B cell (primary cell): ENCODE measurements at regions not wholly inside any gene's neighbourhood (a gene's known extent, or its start where the extent isn't known, plus 50 kb on each side); places are given as distances from the start of the nearest gene placed in this dataset.

ENCODE experiments used
- EZH2 ChIP-seq: IDR thresholded peaks from 2 replicates; pipeline ENCODE4 v1.6.1; 2012; ENCODE audit warnings: borderline replicate concordance, low read depth, mild to moderate bottlenecking, moderate library complexity, low read length; ENCODE audit not compliant: insufficient read depth, poor library complexity, severe bottlenecking
- TF ChIP-seq, protein P1 (sequence below): fragments of 200-600 bp; IDR thresholded peaks from one replicate; pipeline ENCODE4 v1.8.0; 2022; ENCODE audit warnings: antibody characterized with exemption, mild to moderate bottlenecking

DNA sequence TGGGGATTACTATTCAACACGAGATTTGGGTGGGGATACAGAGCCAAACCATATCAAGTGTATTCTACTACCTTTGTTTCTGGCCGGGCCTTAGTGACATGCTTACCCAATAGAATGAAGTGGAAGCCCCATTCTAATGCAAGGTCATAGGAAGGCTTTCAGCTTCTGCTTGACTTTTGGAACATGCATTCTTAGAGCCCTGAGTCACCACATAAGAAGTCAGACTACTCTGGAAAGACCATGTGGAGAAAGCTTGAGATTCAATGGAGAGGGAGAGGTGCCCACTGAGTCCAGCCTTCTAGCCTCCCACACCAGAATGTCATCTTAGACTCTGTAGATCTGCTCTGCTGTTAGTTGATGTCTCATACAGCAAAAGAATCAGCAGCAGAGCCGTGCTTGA lies 155.7 kb upstream of the FBN2 start:
- TF ChIP-seq, protein P1, sequence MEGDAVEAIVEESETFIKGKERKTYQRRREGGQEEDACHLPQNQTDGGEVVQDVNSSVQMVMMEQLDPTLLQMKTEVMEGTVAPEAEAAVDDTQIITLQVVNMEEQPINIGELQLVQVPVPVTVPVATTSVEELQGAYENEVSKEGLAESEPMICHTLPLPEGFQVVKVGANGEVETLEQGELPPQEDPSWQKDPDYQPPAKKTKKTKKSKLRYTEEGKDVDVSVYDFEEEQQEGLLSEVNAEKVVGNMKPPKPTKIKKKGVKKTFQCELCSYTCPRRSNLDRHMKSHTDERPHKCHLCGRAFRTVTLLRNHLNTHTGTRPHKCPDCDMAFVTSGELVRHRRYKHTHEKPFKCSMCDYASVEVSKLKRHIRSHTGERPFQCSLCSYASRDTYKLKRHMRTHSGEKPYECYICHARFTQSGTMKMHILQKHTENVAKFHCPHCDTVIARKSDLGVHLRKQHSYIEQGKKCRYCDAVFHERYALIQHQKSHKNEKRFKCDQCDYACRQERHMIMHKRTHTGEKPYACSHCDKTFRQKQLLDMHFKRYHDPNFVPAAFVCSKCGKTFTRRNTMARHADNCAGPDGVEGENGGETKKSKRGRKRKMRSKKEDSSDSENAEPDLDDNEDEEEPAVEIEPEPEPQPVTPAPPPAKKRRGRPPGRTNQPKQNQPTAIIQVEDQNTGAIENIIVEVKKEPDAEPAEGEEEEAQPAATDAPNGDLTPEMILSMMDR = no peak
- TF ChIP-seq EZH2 = no peak
